Type B pancreatic cell (in vitro differentiated cells): ENCODE measurements at regions not wholly inside any gene's neighbourhood (a gene's known extent, or its start where the extent isn't known, plus 50 kb on each side); places are given as distances from the start of the nearest gene placed in this dataset.

Experiments used
- DNase-seq: peaks from one replicate; pipeline ENCODE4 v3.0.0; 2021; ENCODE audit warnings: mixed read lengths; ENCODE audit not compliant: unreplicated experiment; ENCODE audit errors: extremely low spot score
- H3K27ac Mint-ChIP-seq: 2 replicates; pipeline ENCODE4 v1.8.0; 2021; ENCODE audit warnings: mild to moderate bottlenecking, mixed read lengths
- H3K27me3 Mint-ChIP-seq: 2 replicates; pipeline ENCODE4 v1.8.0; 2021; ENCODE audit warnings: mixed read lengths
- H3K36me3 Mint-ChIP-seq: 2 replicates; pipeline ENCODE4 v1.8.0; 2021; ENCODE audit warnings: mixed read lengths
- H3K4me1 Mint-ChIP-seq: one replicate; pipeline ENCODE4 v1.8.0; 2021; ENCODE audit warnings: mixed read lengths; ENCODE audit not compliant: unreplicated experiment
- H3K4me3 Mint-ChIP-seq: 2 replicates; pipeline ENCODE4 v1.8.0; 2021; ENCODE audit warnings: mild to moderate bottlenecking, mixed read lengths
- H3K9me3 Mint-ChIP-seq: 2 replicates; pipeline ENCODE4 v1.8.0; 2021; ENCODE audit warnings: mixed read lengths
- TF ChIP-seq, protein P1 (sequence below): fragments of 200-600 bp; sonication (generic); conservative IDR thresholded peaks from 2 replicates; pipeline ENCODE4 v1.5.0; 2021; ENCODE audit warnings: antibody characterized with exemption, mild to moderate bottlenecking

DNA sequence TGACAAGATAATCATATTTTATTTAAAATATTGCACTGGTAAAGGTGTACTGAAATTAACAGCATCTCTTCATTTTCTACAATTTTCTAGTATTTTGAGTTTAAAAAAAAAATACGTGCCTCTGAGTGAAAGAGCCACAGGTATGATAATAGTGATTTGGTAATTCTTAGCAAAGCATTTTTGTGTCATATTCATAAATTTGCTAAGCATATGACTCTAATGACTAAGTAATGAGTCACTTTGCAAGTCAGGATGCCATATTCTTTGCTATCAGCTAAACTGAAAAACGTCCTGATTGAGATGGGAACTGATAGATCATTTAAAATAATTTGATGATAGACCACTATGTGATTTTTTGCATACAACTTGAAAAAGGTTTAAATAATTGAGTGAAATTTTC, 136.1 kb upstream of the IRS2 start:
- Mint-ChIP-seq H3K27ac (no peak overlapping the region), H3K36me3 (no peaks in the 10 kb centered on the region), H3K9me3 (peaks cover 6% of the 10 kb centered on the region), H3K27me3 (no peaks in the 10 kb centered on the region), H3K4me3 (no peak overlapping the region), H3K4me1 (no peaks in the 10 kb centered on the region)
- no peak for DNase-seq
- TF ChIP-seq, protein P1, sequence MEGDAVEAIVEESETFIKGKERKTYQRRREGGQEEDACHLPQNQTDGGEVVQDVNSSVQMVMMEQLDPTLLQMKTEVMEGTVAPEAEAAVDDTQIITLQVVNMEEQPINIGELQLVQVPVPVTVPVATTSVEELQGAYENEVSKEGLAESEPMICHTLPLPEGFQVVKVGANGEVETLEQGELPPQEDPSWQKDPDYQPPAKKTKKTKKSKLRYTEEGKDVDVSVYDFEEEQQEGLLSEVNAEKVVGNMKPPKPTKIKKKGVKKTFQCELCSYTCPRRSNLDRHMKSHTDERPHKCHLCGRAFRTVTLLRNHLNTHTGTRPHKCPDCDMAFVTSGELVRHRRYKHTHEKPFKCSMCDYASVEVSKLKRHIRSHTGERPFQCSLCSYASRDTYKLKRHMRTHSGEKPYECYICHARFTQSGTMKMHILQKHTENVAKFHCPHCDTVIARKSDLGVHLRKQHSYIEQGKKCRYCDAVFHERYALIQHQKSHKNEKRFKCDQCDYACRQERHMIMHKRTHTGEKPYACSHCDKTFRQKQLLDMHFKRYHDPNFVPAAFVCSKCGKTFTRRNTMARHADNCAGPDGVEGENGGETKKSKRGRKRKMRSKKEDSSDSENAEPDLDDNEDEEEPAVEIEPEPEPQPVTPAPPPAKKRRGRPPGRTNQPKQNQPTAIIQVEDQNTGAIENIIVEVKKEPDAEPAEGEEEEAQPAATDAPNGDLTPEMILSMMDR: no peak

DNA sequence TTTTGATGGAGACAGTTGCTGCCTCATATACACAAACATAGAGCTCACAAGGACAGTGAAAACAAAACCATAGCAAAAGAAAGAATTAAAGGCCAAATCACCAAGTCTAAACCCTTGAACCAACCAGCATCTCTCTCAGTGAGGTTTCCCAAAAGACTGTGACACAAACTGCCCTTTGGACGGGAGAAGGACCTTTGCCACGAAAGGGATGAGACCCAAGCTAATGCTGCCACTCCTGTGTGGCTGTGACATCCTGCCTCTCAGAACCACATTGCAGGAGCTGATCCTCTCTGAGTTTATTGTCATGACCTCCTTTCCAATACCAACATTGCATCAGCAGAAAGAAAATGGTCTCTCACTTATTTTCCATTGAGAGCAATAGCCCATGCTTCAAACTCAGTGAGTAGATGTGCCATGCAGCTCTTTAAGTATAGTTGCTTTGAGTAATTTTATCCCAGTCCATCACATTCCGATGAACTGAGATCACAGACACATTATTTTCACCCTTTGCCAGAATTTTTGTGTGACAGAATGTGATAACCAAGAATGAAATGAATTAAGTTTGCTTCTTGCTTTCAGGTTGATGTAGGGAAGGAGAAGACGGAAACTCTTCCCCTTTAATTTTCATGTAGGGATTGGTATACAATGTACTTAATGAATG, 133.5 kb upstream of the IRS2 start:
- Mint-ChIP-seq H3K36me3 (no peaks in the 10 kb centered on the region), H3K4me3 (no peak overlapping the region), H3K9me3 (peaks cover 4% of the 10 kb centered on the region), H3K27ac (no peak overlapping the region), H3K4me1 (no peaks in the 10 kb centered on the region), H3K27me3 (peaks cover 3% of the 10 kb centered on the region)
- no peak for DNase-seq
- TF ChIP-seq, protein P1: no peak

DNA sequence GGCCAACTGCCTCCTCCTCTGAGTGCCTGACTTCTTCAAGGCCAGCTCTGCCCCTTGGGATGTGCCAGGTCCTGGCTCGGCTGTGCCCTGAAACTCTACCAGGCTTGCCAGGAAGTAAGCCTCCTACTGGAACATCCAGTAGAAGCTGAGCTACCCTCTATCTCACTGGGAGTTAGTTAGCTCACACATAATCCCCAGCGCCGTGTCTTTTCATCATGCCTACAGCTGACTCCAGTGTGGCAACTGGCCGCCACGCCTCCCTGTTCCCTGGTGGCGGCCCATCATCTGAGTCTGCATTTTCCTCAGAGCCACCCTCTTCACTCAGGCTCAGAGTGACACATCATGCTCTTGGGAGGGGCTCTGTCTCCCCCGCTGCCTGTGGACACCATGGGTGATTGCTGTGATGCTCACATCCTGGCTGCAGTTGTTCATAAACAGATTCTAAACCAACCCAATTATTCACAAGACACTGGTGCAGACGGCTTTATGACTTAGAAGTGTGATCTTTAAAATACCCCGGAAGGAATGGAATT, 131.9 kb upstream of the IRS2 start:
- no peak overlapping the region for H3K4me3 Mint-ChIP-seq
- DNase-seq: no peak

DNA sequence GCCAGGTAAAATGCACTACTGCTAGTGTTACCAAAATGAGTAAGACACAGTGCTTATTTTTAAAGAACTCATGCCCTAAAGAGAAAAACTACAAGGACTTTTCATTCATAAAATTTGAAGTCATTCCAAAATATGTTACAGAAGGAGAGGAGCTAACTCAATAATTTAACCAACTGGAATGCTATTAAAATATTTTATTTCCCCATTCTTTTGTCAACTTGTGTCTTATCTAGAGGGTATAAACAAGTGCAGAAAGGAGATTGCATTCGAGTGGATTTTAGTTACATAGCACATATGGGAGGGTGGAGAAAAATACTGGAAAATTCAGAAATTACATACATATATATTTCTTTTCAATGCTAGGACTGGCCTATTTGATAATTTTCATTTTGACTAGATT, 131.0 kb upstream of the IRS2 start:
- Mint-ChIP-seq H3K27me3 (peaks cover 3% of the 10 kb centered on the region), H3K9me3 (peaks cover 4% of the 10 kb centered on the region), H3K4me1 (no peaks in the 10 kb centered on the region), H3K27ac (no peak overlapping the region), H3K4me3 (no peak overlapping the region), H3K36me3 (no peaks in the 10 kb centered on the region)
- DNase-seq: no peak
- TF ChIP-seq, protein P1: no peak

More for the DNA sequence above, 131.9 kb upstream of the IRS2 start:
- Mint-ChIP-seq H3K9me3 (peaks cover 4% of the 10 kb centered on the region), H3K36me3 (no peaks in the 10 kb centered on the region), H3K4me1 (no peaks in the 10 kb centered on the region), H3K27me3 (peaks cover 3% of the 10 kb centered on the region), H3K27ac (no peak overlapping the region)
- TF ChIP-seq, protein P1: no peak

DNA sequence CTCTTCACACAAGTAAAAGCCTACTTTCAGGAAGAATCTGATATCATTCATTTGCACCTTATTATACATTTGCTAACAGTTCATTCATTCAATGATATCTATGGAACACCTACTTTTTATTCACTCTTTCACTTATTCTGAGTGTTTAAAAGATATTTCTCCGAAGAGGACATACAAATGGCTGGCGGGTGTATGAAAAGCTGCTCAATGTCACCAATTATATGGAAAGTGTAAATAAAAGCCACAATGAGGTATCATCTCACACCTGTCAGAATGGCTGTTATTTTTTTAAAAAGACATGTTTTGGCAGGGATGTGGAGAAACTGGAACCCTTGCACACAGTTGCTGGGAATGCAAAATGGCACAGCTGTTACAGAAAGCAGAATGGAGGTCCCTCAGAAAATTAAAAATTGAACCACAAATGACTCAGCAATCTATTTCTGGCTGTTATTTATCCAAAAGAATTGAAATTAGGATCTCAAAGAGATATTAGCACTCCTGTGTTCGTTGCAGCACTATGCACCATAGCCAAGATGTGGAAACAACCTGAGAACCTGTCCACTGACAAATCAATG, 127.6 kb upstream of the IRS2 start:
- no peaks in the 10 kb centered on the region for H3K4me1 Mint-ChIP-seq
- DNase-seq: no peak
- H3K27ac Mint-ChIP-seq: no peak overlapping the region
- peaks cover 8% of the 10 kb centered on the region for H3K27me3 Mint-ChIP-seq
- no peaks in the 10 kb centered on the region for H3K36me3 Mint-ChIP-seq
- TF ChIP-seq, protein P1: no peak
- no peak overlapping the region for H3K4me3 Mint-ChIP-seq
- H3K9me3 Mint-ChIP-seq: peaks cover 4% of the 10 kb centered on the region
